ENCODE measurements at regions not wholly inside any gene's neighbourhood (a gene's known extent, or its start where the extent isn't known, plus 50 kb on each side); places are given as distances from the start of the nearest gene placed in this dataset.

- TF ChIP-seq CTCF (conservative IDR thresholded peaks at IDR 0.05; ENCODE audit: low read depth, low read length) (no peak), EZH2 (IDR thresholded peaks at IDR 0.05; ENCODE audit: low read length, unreplicated experiment) (no peak)
Measured at GRCh38 chr6:18058429-18058828, 64.0 kb downstream of the NHLRC1 start.
